NT2/D1 (cell line): ENCODE measurements at regions not wholly inside any gene's neighbourhood (a gene's known extent, or its start where the extent isn't known, plus 50 kb on each side); places are given as distances from the start of the nearest gene placed in this dataset.

Experiments used
- SUZ12 ChIP-seq: IDR thresholded peaks from 2 replicates; pipeline ENCODE4 v1.6.1; 2011; ENCODE audit not compliant: insufficient read length, insufficient read depth; ENCODE audit errors: extremely low read depth
- YY1 ChIP-seq: IDR thresholded peaks from 2 replicates; pipeline ENCODE4 v1.6.1; 2011; ENCODE audit not compliant: insufficient read length, insufficient read depth
- ZNF274 ChIP-seq: IDR thresholded peaks from 2 replicates; pipeline ENCODE4 v1.6.1; 2011; ENCODE audit warnings: mild to moderate bottlenecking, low read depth, low read length

DNA sequence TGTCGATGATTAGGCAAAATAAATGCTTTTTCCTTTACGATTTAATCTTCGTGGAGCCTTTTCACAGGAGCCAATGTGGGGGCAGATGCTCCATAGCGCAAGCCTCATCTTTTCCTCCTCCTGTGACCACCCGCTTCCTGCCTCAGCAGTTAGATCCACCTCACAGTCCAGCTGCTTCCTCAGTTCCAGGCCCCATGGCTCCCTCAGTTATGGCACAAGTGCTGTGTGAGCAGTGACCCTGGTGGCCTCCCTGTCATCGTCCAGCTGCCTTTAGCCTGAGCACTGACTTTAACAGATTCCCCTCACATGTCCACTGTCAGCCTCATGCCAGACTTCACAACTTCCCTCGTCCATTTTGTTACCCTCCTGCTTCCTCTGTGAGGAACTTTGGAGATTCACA, 424.6 kb upstream of the GBE1 start:
- TF ChIP-seq YY1 (no peak), SUZ12 (no peak), ZNF274 (no peak)
